Testis (tissue), 2 donors: ENCODE measurements at regions not wholly inside any gene's neighbourhood (a gene's known extent, or its start where the extent isn't known, plus 50 kb on each side); places are given as distances from the start of the nearest gene placed in this dataset.

Experiments used
- DNase-seq: peaks from one replicate; pipeline ENCODE4 v3.0.0-alpha.2; 2019
- H3K27ac ChIP-seq, 2 donors: fragments of 200-600 bp; sonication (generic); one replicate each; pipeline ENCODE4 v1.5.1; 2019
- H3K27me3 ChIP-seq: fragments of 200-600 bp; sonication (generic); one replicate; pipeline ENCODE4 v1.5.1; 2019
- H3K36me3 ChIP-seq: fragments of 200-600 bp; sonication (generic); one replicate; pipeline ENCODE4 v1.5.1; 2017; ENCODE audit warnings: low read depth; ENCODE audit errors: missing control alignments
- H3K4me1 ChIP-seq: fragments of 200-600 bp; sonication (generic); one replicate; pipeline ENCODE4 v1.5.1; 2019
- H3K4me3 ChIP-seq, 2 donors: fragments of 200-600 bp; sonication (generic); one replicate each; pipeline ENCODE4 v1.5.1; 2017 to 2019
- H3K9me3 ChIP-seq: fragments of 200-600 bp; sonication (generic); one replicate; pipeline ENCODE4 v1.5.1; 2017
- CTCF ChIP-seq, 3 experiments: fragments of 450-650 bp in 2 of 3; fragments of 200-600 bp in 1 of 3; sonication (generic) in 1 of 3; IDR thresholded peaks; one replicate each; pipeline ENCODE4 v1.5.1; 2016 to 2019; ENCODE audit warnings: antibody characterized with exemption in 3 of 3, mild to moderate bottlenecking in 2 of 3, moderate library complexity in 1 of 3
- POLR2A ChIP-seq: fragments of 450-650 bp; IDR thresholded peaks from one replicate; pipeline ENCODE4 v1.6.1; 2017; ENCODE audit warnings: antibody characterized with exemption, mild to moderate bottlenecking, moderate library complexity
- WGBS, 2 donors: methylation state at CpG; one replicate each; pipeline ENCODE4 v1.1.5; 2018; 5-methylcytosine and 5-hydroxymethylcytosine counted together
- intact Hi-C: fragments of 100-400 bp; cut with DNase I; formaldehyde crosslinking; loops from one replicate; pipeline ENCODE4 v1.15.1; 2023; ENCODE audit warnings: low total_unique reads

GRCh38 chr11:70860888-70861287 is 391.5 kb downstream of the SHANK2 start:
- Histone ChIP-seq H3K4me1 (no peaks in the 10 kb centered on the region), H3K27me3 (no peaks in the 10 kb centered on the region), H3K9me3 (no peaks in the 10 kb centered on the region), H3K36me3 (no peaks in the 10 kb centered on the region), H3K4me3 (no peak overlapping the region), H3K27ac (no peak overlapping the region)
- no peak for DNase-seq
- WGBS, 2 donors: 57 to 67% methylated on average over 7 of the region's 7 CpGs
- intact Hi-C loops: no loop called here
- TF ChIP-seq POLR2A (no peak), CTCF (IDR thresholded peaks at IDR 0.05) (no peak)

- Histone ChIP-seq H3K4me3 (no peak overlapping the region), H3K4me1 (no peaks in the 10 kb centered on the region), H3K27ac (no peak overlapping the region), H3K36me3 (no peaks in the 10 kb centered on the region), H3K9me3 (no peaks in the 10 kb centered on the region), H3K27me3 (no peaks in the 10 kb centered on the region)
- whole genome bisulfite sequencing, 2 donors: 82% methylated on average over 2 of the region's 2 CpGs
- intact Hi-C loops: no loop called here
- no peak for DNase-seq
- TF ChIP-seq POLR2A: no peak
- TF ChIP-seq CTCF (IDR thresholded peaks at IDR 0.05): no peak
Observed at GRCh38 chr11:70861559-70861958, 390.8 kb downstream of the SHANK2 start.

GRCh38 chr11:70862093-70862492 is 390.3 kb downstream of the SHANK2 start:
- Histone ChIP-seq H3K27ac (no peak overlapping the region), H3K36me3 (no peaks in the 10 kb centered on the region), H3K27me3 (no peaks in the 10 kb centered on the region), H3K9me3 (no peaks in the 10 kb centered on the region), H3K4me3 (no peak overlapping the region), H3K4me1 (no peaks in the 10 kb centered on the region)
- intact Hi-C loops: no loop called here
- WGBS, 2 donors: 68 to 77% methylated on average over 6 of the region's 6 CpGs
- DNase-seq: no peak
- TF ChIP-seq CTCF (IDR thresholded peaks at IDR 0.05): no peak
- no peak for TF ChIP-seq POLR2A

- Histone ChIP-seq H3K27ac (no peak overlapping the region), H3K4me3 (no peak overlapping the region), H3K9me3 (no peaks in the 10 kb centered on the region), H3K36me3 (no peaks in the 10 kb centered on the region), H3K4me1 (no peaks in the 10 kb centered on the region), H3K27me3 (no peaks in the 10 kb centered on the region)
- TF ChIP-seq POLR2A (no peak), CTCF (IDR thresholded peaks at IDR 0.05) (no peak)
- DNase-seq: no peak
- intact Hi-C loops: no loop called here
- WGBS, 2 donors: 89 to 95% methylated on average over 8 to 9 of the region's 9 CpGs
Observed at GRCh38 chr11:70863186-70863585, 389.2 kb downstream of the SHANK2 start.

GRCh38 chr11:70863993-70864392 is 388.4 kb downstream of the SHANK2 start:
- intact Hi-C loops: no loop called here
- Histone ChIP-seq H3K9me3 (no peaks in the 10 kb centered on the region), H3K4me1 (no peaks in the 10 kb centered on the region), H3K36me3 (no peaks in the 10 kb centered on the region), H3K4me3 (no peak overlapping the region), H3K27me3 (no peaks in the 10 kb centered on the region), H3K27ac (no peak overlapping the region)
- TF ChIP-seq CTCF (IDR thresholded peaks at IDR 0.05) (no peak), POLR2A (no peak)
- WGBS, 2 donors: 90 to 94% methylated on average over 4 of the region's 4 CpGs
- no peak for DNase-seq
